OCI-LY3 (cell line): ENCODE measurements at regions not wholly inside any gene's neighbourhood (a gene's known extent, or its start where the extent isn't known, plus 50 kb on each side); places are given as distances from the start of the nearest gene placed in this dataset.

ENCODE experiments used
- EZH2phosphoT487 ChIP-seq: fragments of 200-600 bp; shearing (Covaris generic); IDR thresholded peaks from 2 replicates; pipeline ENCODE4 v1.6.1; 2018; ENCODE audit warnings: antibody characterized with exemption, mixed run types, low read depth
- TF ChIP-seq, protein P1 (sequence below): fragments of 200-600, 300-600 bp; sonication (generic); IDR thresholded peaks from 2 replicates; pipeline ENCODE4 v1.5.1; 2014; ENCODE audit warnings: antibody characterized with exemption, low read length, low read depth

- TF ChIP-seq, protein P1, sequence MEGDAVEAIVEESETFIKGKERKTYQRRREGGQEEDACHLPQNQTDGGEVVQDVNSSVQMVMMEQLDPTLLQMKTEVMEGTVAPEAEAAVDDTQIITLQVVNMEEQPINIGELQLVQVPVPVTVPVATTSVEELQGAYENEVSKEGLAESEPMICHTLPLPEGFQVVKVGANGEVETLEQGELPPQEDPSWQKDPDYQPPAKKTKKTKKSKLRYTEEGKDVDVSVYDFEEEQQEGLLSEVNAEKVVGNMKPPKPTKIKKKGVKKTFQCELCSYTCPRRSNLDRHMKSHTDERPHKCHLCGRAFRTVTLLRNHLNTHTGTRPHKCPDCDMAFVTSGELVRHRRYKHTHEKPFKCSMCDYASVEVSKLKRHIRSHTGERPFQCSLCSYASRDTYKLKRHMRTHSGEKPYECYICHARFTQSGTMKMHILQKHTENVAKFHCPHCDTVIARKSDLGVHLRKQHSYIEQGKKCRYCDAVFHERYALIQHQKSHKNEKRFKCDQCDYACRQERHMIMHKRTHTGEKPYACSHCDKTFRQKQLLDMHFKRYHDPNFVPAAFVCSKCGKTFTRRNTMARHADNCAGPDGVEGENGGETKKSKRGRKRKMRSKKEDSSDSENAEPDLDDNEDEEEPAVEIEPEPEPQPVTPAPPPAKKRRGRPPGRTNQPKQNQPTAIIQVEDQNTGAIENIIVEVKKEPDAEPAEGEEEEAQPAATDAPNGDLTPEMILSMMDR = no peak
- TF ChIP-seq EZH2phosphoT487 = no peak
Observed at GRCh38 chr11:106238704-106239360, 161.4 kb downstream of the AASDHPPT start.
